Loucy (cell line): ENCODE measurements at regions not wholly inside any gene's neighbourhood (a gene's known extent, or its start where the extent isn't known, plus 50 kb on each side); places are given as distances from the start of the nearest gene placed in this dataset.

Experiments used
- CTCF ChIP-seq: fragments of 200-600 bp; sonication (generic); conservative IDR thresholded peaks from 2 replicates; pipeline ENCODE4 v1.5.1; 2014; ENCODE audit warnings: mild to moderate bottlenecking, antibody characterized with exemption, low read length
- EZH2phosphoT487 ChIP-seq: fragments of 200-600 bp; IDR thresholded peaks from 2 replicates; pipeline ENCODE4 v1.6.1; 2018; ENCODE audit warnings: antibody characterized with exemption, mild to moderate bottlenecking, moderate library complexity, borderline replicate concordance

DNA sequence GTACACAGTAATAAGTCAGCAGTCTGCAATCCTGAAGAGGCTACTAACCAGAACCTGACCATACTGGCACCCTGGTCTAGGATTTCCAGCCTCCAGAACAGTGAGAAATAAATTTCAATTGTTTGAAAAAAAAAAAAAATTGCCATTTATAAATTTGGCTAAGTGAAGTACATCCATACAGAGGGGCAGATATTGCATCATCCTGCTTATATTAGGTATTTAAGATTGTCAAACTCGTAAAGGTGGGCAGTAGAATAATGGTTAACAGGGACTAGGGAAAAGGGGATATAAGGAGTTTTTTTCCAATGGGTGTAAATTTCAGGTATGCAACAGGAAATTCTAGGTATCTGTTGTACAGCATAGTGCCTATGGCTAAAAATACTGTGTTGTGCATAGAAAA lies 1250.9 kb downstream of the BRINP3 start:
- TF ChIP-seq CTCF (no peak), EZH2phosphoT487 (no peak)
